ENCODE measurements at regions not wholly inside any gene's neighbourhood (a gene's known extent, or its start where the extent isn't known, plus 50 kb on each side); places are given as distances from the start of the nearest gene placed in this dataset.

- Histone ChIP-seq H3K4me3 (ENCODE audit: low read length in 3 of 3) (no peak overlapping the region), H3K9me3 (ENCODE audit: control insufficient read depth in 2 of 3, insufficient read depth in 1 of 3, low read length in 3 of 3) (no peaks in the 10 kb centered on the region), H3K27me3 (ENCODE audit: control insufficient read depth, insufficient read depth, low read length) (no peaks in the 10 kb centered on the region), H3K27ac (ENCODE audit: low read depth in 2 of 2, low read length in 2 of 2) (no peak overlapping the region), H3K9ac (ENCODE audit: low read length in 3 of 3) (no peak overlapping the region), H3K4me1 (ENCODE audit: control insufficient read depth in 2 of 3, insufficient read depth in 2 of 3, low read depth in 1 of 3, low read length in 3 of 3) (no peaks in the 10 kb centered on the region), H3K36me3 (ENCODE audit: control insufficient read depth in 2 of 3, insufficient read depth in 3 of 3, low read length in 3 of 3) (no peaks in the 10 kb centered on the region)
- TF ChIP-seq CTCF (IDR thresholded peaks at IDR 0.05; ENCODE audit: borderline replicate concordance, extremely low read depth, insufficient read depth) = no peak
- DNase-seq (no peak), FAIRE-seq (no peak)
- intact Hi-C loops (cut with DNase I) = no loop called here
Measured at GRCh38 chr10:69738071-69738470, 63.6 kb upstream of the COL13A1 start.

- Histone ChIP-seq H3K9me3 (ENCODE audit: control insufficient read depth in 2 of 3, insufficient read depth in 1 of 3, low read length in 3 of 3) (no peaks in the 10 kb centered on the region), H3K9ac (ENCODE audit: low read length in 3 of 3) (no peak overlapping the region), H3K4me1 (ENCODE audit: control insufficient read depth in 2 of 3, insufficient read depth in 2 of 3, low read depth in 1 of 3, low read length in 3 of 3) (no peaks in the 10 kb centered on the region), H3K36me3 (ENCODE audit: control insufficient read depth in 2 of 3, insufficient read depth in 3 of 3, low read length in 3 of 3) (no peaks in the 10 kb centered on the region), H3K27me3 (ENCODE audit: control insufficient read depth, insufficient read depth, low read length) (no peaks in the 10 kb centered on the region), H3K4me3 (ENCODE audit: low read length in 3 of 3) (no peak overlapping the region), H3K27ac (ENCODE audit: low read depth in 2 of 2, low read length in 2 of 2) (no peak overlapping the region)
- TF ChIP-seq CTCF (IDR thresholded peaks at IDR 0.05; ENCODE audit: borderline replicate concordance, extremely low read depth, insufficient read depth) = no peak
- DNase-seq (no peak), FAIRE-seq (no peak)
- intact Hi-C loops (cut with DNase I) = no loop called here
Measured at GRCh38 chr10:69738858-69739435, 62.8 kb upstream of the COL13A1 start.

DNA sequence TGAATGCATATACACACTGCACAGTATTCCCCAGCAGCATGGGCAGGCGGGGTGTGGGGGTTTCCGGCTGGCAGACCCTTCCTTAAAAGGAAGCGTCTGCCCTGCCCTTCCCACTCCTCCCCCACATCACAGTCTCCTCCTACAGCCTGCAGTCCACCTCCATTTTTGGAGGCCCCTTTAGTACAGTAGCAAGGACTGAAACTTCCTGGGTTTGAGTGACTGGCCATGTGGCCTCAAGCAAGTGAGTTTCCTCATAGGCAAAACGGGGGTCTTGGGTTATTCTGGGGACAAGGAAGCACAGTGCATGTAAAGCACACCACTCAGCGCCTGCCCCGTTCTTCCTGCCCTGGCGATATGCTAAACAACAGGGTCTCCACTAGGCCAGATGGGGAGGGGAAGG is 62.1 kb upstream of the COL13A1 start:
- no peak overlapping the region for H3K9ac ChIP-seq (ENCODE audit: low read length in 3 of 3)
- TF ChIP-seq CTCF (IDR thresholded peaks at IDR 0.05; ENCODE audit: borderline replicate concordance, extremely low read depth, insufficient read depth) = no peak
- no peak overlapping the region for H3K4me3 ChIP-seq (ENCODE audit: low read length in 3 of 3)
- H3K36me3 ChIP-seq (ENCODE audit: control insufficient read depth in 2 of 3, insufficient read depth in 3 of 3, low read length in 3 of 3) = no peaks in the 10 kb centered on the region
- FAIRE-seq (no peak), DNase-seq (peak in 4 of 5 donors; percentile 57 to 73 (median 61))
- H3K27me3 ChIP-seq (ENCODE audit: control insufficient read depth, insufficient read depth, low read length) = no peaks in the 10 kb centered on the region
- H3K4me1 ChIP-seq (ENCODE audit: control insufficient read depth in 2 of 3, insufficient read depth in 2 of 3, low read depth in 1 of 3, low read length in 3 of 3) = no peaks in the 10 kb centered on the region
- H3K27ac ChIP-seq (ENCODE audit: low read depth in 2 of 2, low read length in 2 of 2) = no peak overlapping the region
- H3K9me3 ChIP-seq (ENCODE audit: control insufficient read depth in 2 of 3, insufficient read depth in 1 of 3, low read length in 3 of 3) = no peaks in the 10 kb centered on the region
- intact Hi-C loops (cut with DNase I) = no loop called here

DNA sequence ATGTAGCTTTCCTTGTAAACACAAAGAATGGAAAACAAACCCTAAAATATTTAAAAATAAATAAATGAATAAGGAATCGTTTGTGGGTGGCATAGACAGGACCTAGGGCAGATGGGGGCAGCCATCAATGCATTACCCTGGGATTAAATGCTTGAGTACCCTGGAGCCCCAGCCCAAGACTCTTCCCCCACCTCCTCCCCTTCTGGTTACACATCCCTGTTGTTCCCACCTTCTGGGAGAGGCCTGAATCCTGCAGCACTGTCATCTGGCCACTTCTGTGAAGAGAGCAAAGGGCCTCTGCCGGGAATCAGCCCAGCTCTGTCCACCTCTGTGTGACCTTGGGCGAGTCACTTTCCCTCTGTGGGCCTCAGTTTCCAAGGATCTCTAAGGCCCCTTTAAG is 61.6 kb upstream of the COL13A1 start:
- Histone ChIP-seq H3K9ac (ENCODE audit: low read length in 3 of 3) (no peak overlapping the region), H3K4me3 (ENCODE audit: low read length in 3 of 3) (no peak overlapping the region), H3K36me3 (ENCODE audit: control insufficient read depth in 2 of 3, insufficient read depth in 3 of 3, low read length in 3 of 3) (no peaks in the 10 kb centered on the region), H3K27ac (ENCODE audit: low read depth in 2 of 2, low read length in 2 of 2) (no peak overlapping the region), H3K9me3 (ENCODE audit: control insufficient read depth in 2 of 3, insufficient read depth in 1 of 3, low read length in 3 of 3) (no peaks in the 10 kb centered on the region), H3K27me3 (ENCODE audit: control insufficient read depth, insufficient read depth, low read length) (no peaks in the 10 kb centered on the region), H3K4me1 (ENCODE audit: control insufficient read depth in 2 of 3, insufficient read depth in 2 of 3, low read depth in 1 of 3, low read length in 3 of 3) (no peaks in the 10 kb centered on the region)
- FAIRE-seq (no peak), DNase-seq (peak in 2 of 5 donors; percentile 43 to 60)
- intact Hi-C loops (cut with DNase I) = no loop called here
- TF ChIP-seq CTCF (IDR thresholded peaks at IDR 0.05; ENCODE audit: borderline replicate concordance, extremely low read depth, insufficient read depth) = no peak
